ENCODE measurements at regions not wholly inside any gene's neighbourhood (a gene's known extent, or its start where the extent isn't known, plus 50 kb on each side); places are given as distances from the start of the nearest gene placed in this dataset.

DNA sequence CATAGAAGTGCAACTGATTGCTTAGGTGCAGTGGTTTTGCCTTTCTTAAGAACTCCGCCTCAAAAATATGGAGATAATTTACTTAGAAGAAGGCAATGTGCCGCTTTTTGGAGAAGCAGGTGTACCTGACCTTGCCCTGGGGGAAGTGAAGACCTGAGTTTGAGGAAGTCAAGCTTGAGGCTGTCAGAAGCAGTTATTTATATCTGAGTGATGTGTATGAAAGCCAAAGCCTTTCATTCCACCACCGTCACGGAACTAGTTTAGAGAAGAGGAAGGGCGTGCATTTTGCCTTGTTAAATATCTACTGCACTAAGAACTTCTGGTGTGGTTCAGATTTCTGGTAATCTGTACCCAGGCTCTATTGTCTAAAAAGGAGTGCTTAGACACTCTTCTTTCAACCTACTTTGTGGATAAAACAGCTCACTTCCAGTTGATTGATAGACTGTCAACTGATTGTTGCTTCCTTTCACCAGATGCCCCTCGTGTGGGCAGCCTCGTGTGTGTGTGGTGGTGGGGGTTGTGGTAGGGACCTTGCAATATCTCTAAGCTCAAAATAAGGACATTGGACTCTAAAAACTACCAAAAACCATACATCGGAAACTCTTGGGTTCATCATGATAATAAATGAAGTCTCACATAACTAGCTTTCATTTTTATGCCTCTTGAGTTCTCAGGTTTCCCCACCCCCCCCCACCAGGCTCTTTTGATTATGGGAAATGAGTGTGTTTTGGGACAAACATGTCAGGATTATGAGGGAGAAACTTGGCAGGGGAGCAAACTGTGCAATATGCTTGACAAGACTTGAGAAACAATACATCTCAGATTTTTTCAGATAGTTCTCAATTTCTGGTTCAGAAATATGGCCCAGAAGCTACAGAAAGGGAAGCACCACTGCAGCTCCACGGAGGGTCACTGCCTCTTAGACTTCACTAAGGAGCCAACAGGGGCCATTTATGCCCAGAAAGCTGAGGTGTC is 78.6 kb downstream of the ARF6 start:
- intact Hi-C loops (cut with DNase I), result no loop called here
- H3K9me3 ChIP-seq, result no peaks in the 10 kb centered on the region
- DNase-seq (ENCODE audit: extremely low spot score in 2 of 2), result no peak
- no peaks in the 10 kb centered on the region for H3K27me3 ChIP-seq
- peak overlapping the region; percentile 87 for H3K27ac ChIP-seq
- TF ChIP-seq, protein P1, sequence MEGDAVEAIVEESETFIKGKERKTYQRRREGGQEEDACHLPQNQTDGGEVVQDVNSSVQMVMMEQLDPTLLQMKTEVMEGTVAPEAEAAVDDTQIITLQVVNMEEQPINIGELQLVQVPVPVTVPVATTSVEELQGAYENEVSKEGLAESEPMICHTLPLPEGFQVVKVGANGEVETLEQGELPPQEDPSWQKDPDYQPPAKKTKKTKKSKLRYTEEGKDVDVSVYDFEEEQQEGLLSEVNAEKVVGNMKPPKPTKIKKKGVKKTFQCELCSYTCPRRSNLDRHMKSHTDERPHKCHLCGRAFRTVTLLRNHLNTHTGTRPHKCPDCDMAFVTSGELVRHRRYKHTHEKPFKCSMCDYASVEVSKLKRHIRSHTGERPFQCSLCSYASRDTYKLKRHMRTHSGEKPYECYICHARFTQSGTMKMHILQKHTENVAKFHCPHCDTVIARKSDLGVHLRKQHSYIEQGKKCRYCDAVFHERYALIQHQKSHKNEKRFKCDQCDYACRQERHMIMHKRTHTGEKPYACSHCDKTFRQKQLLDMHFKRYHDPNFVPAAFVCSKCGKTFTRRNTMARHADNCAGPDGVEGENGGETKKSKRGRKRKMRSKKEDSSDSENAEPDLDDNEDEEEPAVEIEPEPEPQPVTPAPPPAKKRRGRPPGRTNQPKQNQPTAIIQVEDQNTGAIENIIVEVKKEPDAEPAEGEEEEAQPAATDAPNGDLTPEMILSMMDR (IDR thresholded peaks at IDR 0.05), result peak in 1 of 3 experiments; percentile 9
- TF ChIP-seq POLR2A (IDR thresholded peaks at IDR 0.05), result no peak
- no peak for TF ChIP-seq POLR2AphosphoS5 (IDR thresholded peaks at IDR 0.05; ENCODE audit: insufficient read depth in 1 of 2, low read depth in 1 of 2)
- peaks cover 64% of the 10 kb centered on the region for H3K4me1 ChIP-seq
- peak overlapping the region in 1 of 2 donors; percentile 1 for H3K4me3 ChIP-seq
- no peaks in the 10 kb centered on the region for H3K36me3 ChIP-seq

DNA sequence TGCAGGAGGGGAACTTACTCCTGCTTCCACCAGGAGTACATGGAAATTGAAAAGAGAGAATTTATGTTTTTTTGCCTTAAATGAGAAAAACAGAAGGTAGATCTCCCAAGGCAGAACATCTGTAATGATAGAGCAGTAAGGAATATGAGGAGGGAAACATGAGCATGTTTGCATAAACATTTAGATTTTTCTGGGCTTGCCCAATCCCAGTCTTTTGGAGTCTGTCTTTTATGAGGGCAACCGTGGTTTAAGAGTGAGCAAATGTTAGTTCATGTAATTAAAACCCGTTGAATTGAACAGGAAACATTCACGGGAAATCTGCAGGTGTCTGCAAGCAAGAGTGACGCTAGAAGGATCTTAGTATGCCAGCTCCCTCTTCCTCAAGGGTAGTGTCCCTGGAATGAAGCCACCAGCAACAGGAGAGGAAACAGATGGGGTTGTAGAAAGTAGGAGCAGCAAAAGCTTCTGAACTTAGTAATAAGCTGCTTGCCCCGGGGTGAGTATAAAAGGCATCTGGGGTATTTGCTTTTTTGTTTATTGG is 79.3 kb downstream of the ARF6 start:
- TF ChIP-seq, protein P1 (IDR thresholded peaks at IDR 0.05), result no peak
- TF ChIP-seq POLR2AphosphoS5 (IDR thresholded peaks at IDR 0.05; ENCODE audit: insufficient read depth in 1 of 2, low read depth in 1 of 2), result peak in 1 of 2 donors; percentile 69
- Histone ChIP-seq H3K36me3 (no peaks in the 10 kb centered on the region), H3K27me3 (no peaks in the 10 kb centered on the region), H3K9me3 (no peaks in the 10 kb centered on the region), H3K27ac (peak overlapping the region; percentile 87), H3K4me3 (peak overlapping the region in 1 of 2 donors; percentile 1), H3K4me1 (peaks cover 62% of the 10 kb centered on the region)
- intact Hi-C loops (cut with DNase I), result no loop called here
- DNase-seq (ENCODE audit: extremely low spot score in 2 of 2), result no peak

DNA sequence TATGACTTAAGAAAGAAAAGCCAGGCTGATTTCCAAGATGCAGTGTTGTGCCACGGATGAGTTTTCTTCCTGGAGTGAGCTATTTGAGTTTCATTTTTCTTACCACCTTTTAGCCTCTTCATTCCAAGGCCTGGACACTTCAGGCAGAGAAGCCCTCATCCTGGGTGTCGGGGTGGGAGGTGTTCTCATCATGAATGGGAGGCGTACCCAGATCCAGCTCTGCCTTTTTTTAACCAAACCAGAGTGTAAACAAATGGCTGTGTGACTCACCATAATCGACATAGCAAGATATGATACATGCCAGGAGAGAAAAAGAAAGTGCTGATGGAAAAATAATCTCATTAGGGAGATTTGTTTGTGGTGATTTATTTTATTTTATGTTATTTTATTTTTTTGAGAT is 79.9 kb downstream of the ARF6 start:
- Histone ChIP-seq H3K36me3 (no peaks in the 10 kb centered on the region), H3K27ac (peak overlapping the region; percentile 87), H3K4me1 (peaks cover 62% of the 10 kb centered on the region), H3K4me3 (peak overlapping the region in 1 of 2 donors; percentile 1), H3K27me3 (no peaks in the 10 kb centered on the region), H3K9me3 (no peaks in the 10 kb centered on the region)
- no peak for TF ChIP-seq POLR2A (IDR thresholded peaks at IDR 0.05)
- TF ChIP-seq, protein P1 (IDR thresholded peaks at IDR 0.05), result no peak
- no peak for TF ChIP-seq POLR2AphosphoS5 (IDR thresholded peaks at IDR 0.05; ENCODE audit: insufficient read depth in 1 of 2, low read depth in 1 of 2)
- no peak for DNase-seq (ENCODE audit: extremely low spot score in 2 of 2)
- intact Hi-C loops (cut with DNase I), result no loop called here

- Histone ChIP-seq H3K27ac (peak overlapping the region; percentile 87), H3K9me3 (no peaks in the 10 kb centered on the region), H3K4me1 (peaks cover 56% of the 10 kb centered on the region), H3K27me3 (no peaks in the 10 kb centered on the region), H3K36me3 (no peaks in the 10 kb centered on the region), H3K4me3 (no peak overlapping the region)
- TF ChIP-seq POLR2A (IDR thresholded peaks at IDR 0.05) (no peak), POLR2AphosphoS5 (IDR thresholded peaks at IDR 0.05; ENCODE audit: insufficient read depth in 1 of 2, low read depth in 1 of 2) (peak in 1 of 2 donors; percentile 21)
- intact Hi-C loops (cut with DNase I), result no loop called here
- DNase-seq (ENCODE audit: extremely low spot score in 2 of 2), result no peak
Measured at GRCh38 chr14:49975276-49975675, 82.4 kb downstream of the ARF6 start.

DNA sequence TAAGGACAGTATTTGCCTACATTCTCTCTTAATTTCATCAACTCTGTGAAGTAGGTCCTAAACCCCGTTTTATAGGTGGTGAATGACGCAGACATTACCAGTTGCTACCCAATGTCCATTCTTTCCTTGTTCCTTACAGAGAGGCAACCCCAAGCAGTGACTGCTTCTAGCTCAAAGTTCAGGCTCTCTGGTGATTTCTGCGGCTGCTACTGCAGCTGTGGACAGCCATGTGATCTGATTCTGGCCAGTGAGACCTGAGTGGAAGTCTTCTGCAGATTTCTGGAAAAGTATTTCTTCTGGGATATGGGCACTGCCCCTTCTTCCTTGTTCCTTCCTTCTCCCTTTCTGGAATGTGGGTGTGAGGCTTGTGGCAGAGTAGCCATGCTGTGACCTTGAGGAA is 82.9 kb downstream of the ARF6 start:
- Histone ChIP-seq H3K4me1 (peaks cover 51% of the 10 kb centered on the region), H3K27ac (peak overlapping the region; percentile 34), H3K9me3 (no peaks in the 10 kb centered on the region), H3K27me3 (no peaks in the 10 kb centered on the region), H3K4me3 (no peak overlapping the region), H3K36me3 (no peaks in the 10 kb centered on the region)
- intact Hi-C loops (cut with DNase I), result no loop called here
- no peak for DNase-seq (ENCODE audit: extremely low spot score in 2 of 2)
- TF ChIP-seq POLR2AphosphoS5 (IDR thresholded peaks at IDR 0.05; ENCODE audit: insufficient read depth in 1 of 2, low read depth in 1 of 2) (no peak), POLR2A (IDR thresholded peaks at IDR 0.05) (no peak)
- TF ChIP-seq, protein P1 (IDR thresholded peaks at IDR 0.05), result no peak

All from vagina (tissue), 2 donors.